Colonic mucosa (tissue), 4 donors: ENCODE measurements at regions not wholly inside any gene's neighbourhood (a gene's known extent, or its start where the extent isn't known, plus 50 kb on each side); places are given as distances from the start of the nearest gene placed in this dataset.
A peak's percentile ranks its signal among the peaks of the same experiment; 100 is the strongest.

Experiments
- DNase-seq: peaks from one replicate; pipeline ENCODE4 v3.0.0-alpha.2; 2020
- H3K27ac ChIP-seq: fragments of 200-600 bp; one replicate; pipeline ENCODE4 v1.8.0; 2021
- H3K27me3 ChIP-seq: fragments of 200-600 bp; one replicate; pipeline ENCODE4 v1.8.0; 2021
- H3K36me3 ChIP-seq: fragments of 200-600 bp; one replicate; pipeline ENCODE4 v1.8.0; 2021
- H3K4me1 ChIP-seq: fragments of 200-600 bp; one replicate; pipeline ENCODE4 v1.8.0; 2021; ENCODE audit warnings: mild to moderate bottlenecking
- H3K4me3 ChIP-seq: fragments of 200-600 bp; one replicate; pipeline ENCODE4 v1.8.0; 2021
- H3K9ac ChIP-seq, 2 donors: one replicate each; pipeline ENCODE4 v1.7.0; 2013; ENCODE audit warnings: control low read depth in 2 of 2, low read depth in 2 of 2, low read length in 2 of 2
- H3K9me3 ChIP-seq: fragments of 200-600 bp; one replicate; pipeline ENCODE4 v1.8.0; 2021
- intact Hi-C: fragments of 100-400 bp; cut with DNase I; formaldehyde crosslinking; loops from one replicate; pipeline ENCODE4 v1.14.1; 2022
- TF ChIP-seq, protein P1 (sequence below): fragments of 200-600 bp; IDR thresholded peaks from one replicate; pipeline ENCODE4 v1.8.0; 2022; ENCODE audit warnings: antibody characterized with exemption, mild to moderate bottlenecking
- donor health status: healthy.
- donor health status: DM: no; HTN: no; CAD: no.
- donor health status: DM: no; HTN: no; CAD: no.

- no peaks in the 10 kb centered on the region for H3K36me3 ChIP-seq
- no peak overlapping the region for H3K4me3 ChIP-seq
- intact Hi-C loops, result no loop called here
- H3K9me3 ChIP-seq, result no peaks in the 10 kb centered on the region
- no peaks in the 10 kb centered on the region for H3K27me3 ChIP-seq
- no peak overlapping the region for H3K27ac ChIP-seq
- H3K9ac ChIP-seq, result no peak overlapping the region
- TF ChIP-seq, protein P1, sequence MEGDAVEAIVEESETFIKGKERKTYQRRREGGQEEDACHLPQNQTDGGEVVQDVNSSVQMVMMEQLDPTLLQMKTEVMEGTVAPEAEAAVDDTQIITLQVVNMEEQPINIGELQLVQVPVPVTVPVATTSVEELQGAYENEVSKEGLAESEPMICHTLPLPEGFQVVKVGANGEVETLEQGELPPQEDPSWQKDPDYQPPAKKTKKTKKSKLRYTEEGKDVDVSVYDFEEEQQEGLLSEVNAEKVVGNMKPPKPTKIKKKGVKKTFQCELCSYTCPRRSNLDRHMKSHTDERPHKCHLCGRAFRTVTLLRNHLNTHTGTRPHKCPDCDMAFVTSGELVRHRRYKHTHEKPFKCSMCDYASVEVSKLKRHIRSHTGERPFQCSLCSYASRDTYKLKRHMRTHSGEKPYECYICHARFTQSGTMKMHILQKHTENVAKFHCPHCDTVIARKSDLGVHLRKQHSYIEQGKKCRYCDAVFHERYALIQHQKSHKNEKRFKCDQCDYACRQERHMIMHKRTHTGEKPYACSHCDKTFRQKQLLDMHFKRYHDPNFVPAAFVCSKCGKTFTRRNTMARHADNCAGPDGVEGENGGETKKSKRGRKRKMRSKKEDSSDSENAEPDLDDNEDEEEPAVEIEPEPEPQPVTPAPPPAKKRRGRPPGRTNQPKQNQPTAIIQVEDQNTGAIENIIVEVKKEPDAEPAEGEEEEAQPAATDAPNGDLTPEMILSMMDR, result no peak
- no peak for DNase-seq
- H3K4me1 ChIP-seq, result no peaks in the 10 kb centered on the region
Observed at GRCh38 chr10:128880159-128880725, 586.8 kb upstream of the MGMT start.

DNA sequence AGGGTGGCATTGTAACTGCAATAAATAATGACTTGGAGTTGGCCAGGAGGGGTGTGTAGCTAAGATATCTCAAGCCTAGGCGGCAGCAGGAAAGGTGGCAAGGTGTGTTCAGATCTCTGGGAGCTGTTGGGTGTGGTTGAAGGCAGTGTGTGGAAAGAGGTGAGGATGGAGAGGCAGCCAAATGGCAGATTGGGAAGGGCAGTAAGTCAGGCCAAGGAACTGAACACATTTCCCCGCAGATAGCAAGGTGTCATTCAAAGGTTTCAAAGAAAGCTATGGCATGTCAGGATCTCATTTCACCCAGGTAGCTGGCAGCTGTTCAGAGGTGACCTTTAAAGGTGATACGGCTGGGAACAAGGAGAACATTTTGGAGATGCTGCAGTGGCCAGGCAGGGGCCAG is 586.0 kb upstream of the MGMT start:
- no peak overlapping the region for H3K9ac ChIP-seq
- H3K4me1 ChIP-seq, result no peaks in the 10 kb centered on the region
- H3K36me3 ChIP-seq, result no peaks in the 10 kb centered on the region
- TF ChIP-seq, protein P1, result no peak
- peak; percentile 7 for DNase-seq
- no peak overlapping the region for H3K27ac ChIP-seq
- H3K27me3 ChIP-seq, result no peaks in the 10 kb centered on the region
- intact Hi-C loops, result no loop called here
- H3K4me3 ChIP-seq, result no peak overlapping the region
- no peaks in the 10 kb centered on the region for H3K9me3 ChIP-seq

- H3K27ac ChIP-seq, result no peak overlapping the region
- no peaks in the 10 kb centered on the region for H3K4me1 ChIP-seq
- H3K9me3 ChIP-seq, result no peaks in the 10 kb centered on the region
- no peak overlapping the region for H3K4me3 ChIP-seq
- no peaks in the 10 kb centered on the region for H3K36me3 ChIP-seq
- intact Hi-C loops, result no loop called here
- TF ChIP-seq, protein P1, result no peak
- H3K9ac ChIP-seq, result no peak overlapping the region
- no peak for DNase-seq
- no peaks in the 10 kb centered on the region for H3K27me3 ChIP-seq
Observed at GRCh38 chr10:128883231-128884032, 583.6 kb upstream of the MGMT start.

GRCh38 chr10:128884033-128884425 is 583.0 kb upstream of the MGMT start:
- TF ChIP-seq, protein P1, result no peak
- Histone ChIP-seq H3K9ac (no peak overlapping the region), H3K27me3 (no peaks in the 10 kb centered on the region), H3K27ac (no peak overlapping the region), H3K9me3 (no peaks in the 10 kb centered on the region), H3K36me3 (no peaks in the 10 kb centered on the region), H3K4me3 (no peak overlapping the region), H3K4me1 (no peaks in the 10 kb centered on the region)
- intact Hi-C loops, result no loop called here
- no peak for DNase-seq

DNA sequence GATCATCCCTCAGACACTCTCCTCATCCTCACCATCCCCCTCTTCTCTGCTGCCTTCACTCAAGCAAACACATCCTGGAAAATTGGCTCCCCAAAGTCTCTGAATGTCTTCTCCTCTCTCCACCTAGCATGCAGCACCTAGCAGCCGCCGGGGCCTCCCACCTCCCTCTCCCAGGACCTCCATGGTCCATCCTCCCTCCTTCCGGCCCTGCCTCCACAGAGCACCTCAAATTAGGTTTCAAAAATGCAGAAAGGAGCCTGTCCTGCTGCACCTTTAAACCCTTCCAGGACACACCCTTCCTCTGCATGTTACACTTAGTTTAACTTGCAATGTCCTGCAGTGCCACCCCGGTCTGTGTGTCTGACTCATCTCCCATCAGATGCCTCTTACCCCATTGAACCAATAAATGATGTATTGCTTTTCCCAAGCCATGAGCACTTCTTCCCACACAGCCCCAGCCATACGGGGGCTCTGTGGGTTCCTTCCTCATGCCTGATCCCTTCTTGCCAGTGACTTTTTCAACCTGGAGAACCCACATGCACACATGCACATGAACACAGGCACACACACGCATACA is 582.5 kb upstream of the MGMT start:
- Histone ChIP-seq H3K9me3 (no peaks in the 10 kb centered on the region), H3K9ac (no peak overlapping the region), H3K27ac (no peak overlapping the region), H3K36me3 (no peaks in the 10 kb centered on the region), H3K27me3 (no peaks in the 10 kb centered on the region), H3K4me3 (no peak overlapping the region), H3K4me1 (no peaks in the 10 kb centered on the region)
- intact Hi-C loops, result no loop called here
- no peak for DNase-seq
- TF ChIP-seq, protein P1, result no peak
